ENCODE measurements at regions not wholly inside any gene's neighbourhood (a gene's known extent, or its start where the extent isn't known, plus 50 kb on each side); places are given as distances from the start of the nearest gene placed in this dataset.

DNA sequence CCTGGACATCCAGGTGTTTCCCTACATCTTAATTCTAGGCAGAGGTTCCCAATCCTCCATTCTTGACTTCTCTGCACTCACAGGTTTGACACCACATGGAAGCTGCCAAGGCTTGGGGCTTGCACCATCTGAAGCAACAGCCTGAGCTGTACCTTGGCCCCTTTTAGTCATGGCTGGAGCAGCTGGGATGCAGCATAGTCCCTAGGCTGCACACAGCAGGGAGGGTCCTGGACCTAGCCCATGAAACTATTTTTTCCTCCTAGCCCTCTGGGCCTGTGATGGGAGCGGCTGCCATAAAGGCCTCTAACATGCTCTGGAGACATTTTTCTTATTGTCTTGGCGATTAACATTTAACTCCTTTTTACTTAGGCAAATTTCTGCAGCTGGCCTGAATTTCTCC lies 417.2 kb upstream of the FLRT2 start:
- no peak for DNase-seq
- no peak overlapping the region for H3K23ac ChIP-seq (ENCODE audit: low read length)
- H3K36me3 ChIP-seq (ENCODE audit: control insufficient read depth in 1 of 2, insufficient read depth in 2 of 2, low read length in 2 of 2): peaks cover 0 to 2% of the 10 kb centered on the region in 2 experiments
- no peak overlapping the region for H2AK5ac ChIP-seq (ENCODE audit: low read length)
- WGBS (ENCODE audit: extremely low coverage, insufficient coverage, insufficient read length): no CpG with 5 or more reads among the region's 2 CpGs
- no peak overlapping the region for H3K4ac ChIP-seq (ENCODE audit: low read depth, low read length)
- no peak overlapping the region for H2BK12ac ChIP-seq (ENCODE audit: low read length)
- H4K8ac ChIP-seq (ENCODE audit: low read depth, low read length): no peak overlapping the region
- H2BK120ac ChIP-seq (ENCODE audit: insufficient read depth, low read length, poor library complexity): no peak overlapping the region
- H4K91ac ChIP-seq (ENCODE audit: low read depth, low read length): no peak overlapping the region
- no peak overlapping the region for H3K18ac ChIP-seq (ENCODE audit: low read length)
- no peak overlapping the region for H2AFZ ChIP-seq (ENCODE audit: insufficient read depth, low read length, poor library complexity)
- H3K4me1 ChIP-seq (ENCODE audit: control insufficient read depth in 1 of 2, insufficient read depth in 2 of 2, low read length in 2 of 2): no peaks in the 10 kb centered on the region
- no peak overlapping the region for H3K4me2 ChIP-seq (ENCODE audit: low read length)
- H2BK5ac ChIP-seq (ENCODE audit: low read depth, low read length, poor library complexity): no peak overlapping the region
- peaks cover 7% of the 10 kb centered on the region for H3K9me3 ChIP-seq (ENCODE audit: insufficient read depth, low read depth, low read length)
- no peak overlapping the region for H3K4me3 ChIP-seq (ENCODE audit: low read depth, low read length)
- no peaks in the 10 kb centered on the region for H3K79me1 ChIP-seq (ENCODE audit: low read length)
- no peak overlapping the region for H3K14ac ChIP-seq (ENCODE audit: low read length)
- H3K27ac ChIP-seq (ENCODE audit: low read depth, low read length): no peak overlapping the region
- no peak overlapping the region for H3K9ac ChIP-seq (ENCODE audit: low read length)
- no peak overlapping the region for H4K12ac ChIP-seq (ENCODE audit: low read depth, low read length)
- H3K27me3 ChIP-seq (ENCODE audit: insufficient read depth, low read length): no peaks in the 10 kb centered on the region
- no peaks in the 10 kb centered on the region for H3K79me2 ChIP-seq (ENCODE audit: control insufficient read depth, insufficient read depth, low read length, poor library complexity)

DNA sequence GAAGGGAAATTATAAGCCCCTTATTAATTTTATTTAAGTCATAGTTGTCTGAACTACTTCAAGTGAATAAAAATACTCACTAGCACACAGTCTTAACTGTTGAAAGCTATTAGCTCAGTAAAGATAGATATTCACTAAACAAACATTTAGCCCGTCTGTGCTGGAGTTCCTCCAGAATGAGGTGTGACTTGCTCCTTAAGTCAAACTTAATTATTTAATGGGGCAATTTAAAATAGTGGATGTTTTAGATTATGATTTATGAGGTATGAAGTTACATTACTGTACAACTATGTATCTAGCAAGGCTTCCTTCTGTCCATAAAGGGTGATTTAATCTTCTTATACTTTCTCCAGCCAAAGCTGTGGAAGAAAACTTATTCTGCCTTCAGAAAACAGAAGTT lies 414.0 kb upstream of the FLRT2 start:
- no peak overlapping the region for H2AK5ac ChIP-seq (ENCODE audit: low read length)
- no peak overlapping the region for H4K12ac ChIP-seq (ENCODE audit: low read depth, low read length)
- H4K91ac ChIP-seq (ENCODE audit: low read depth, low read length): no peak overlapping the region
- no peaks in the 10 kb centered on the region for H3K4me1 ChIP-seq (ENCODE audit: control insufficient read depth in 1 of 2, insufficient read depth in 2 of 2, low read length in 2 of 2)
- no peak overlapping the region for H2BK5ac ChIP-seq (ENCODE audit: low read depth, low read length, poor library complexity)
- no peak overlapping the region for H3K23ac ChIP-seq (ENCODE audit: low read length)
- no peak overlapping the region for H2AFZ ChIP-seq (ENCODE audit: insufficient read depth, low read length, poor library complexity)
- no peak overlapping the region for H3K27ac ChIP-seq (ENCODE audit: low read depth, low read length)
- no peak overlapping the region for H2BK120ac ChIP-seq (ENCODE audit: insufficient read depth, low read length, poor library complexity)
- H3K9ac ChIP-seq (ENCODE audit: low read length): no peak overlapping the region
- H3K4me3 ChIP-seq (ENCODE audit: low read depth, low read length): no peak overlapping the region
- H3K79me1 ChIP-seq (ENCODE audit: low read length): no peaks in the 10 kb centered on the region
- no peak for DNase-seq
- no CpG with 5 or more reads among the region's 1 CpG for WGBS (ENCODE audit: extremely low coverage, insufficient coverage, insufficient read length)
- H3K36me3 ChIP-seq (ENCODE audit: control insufficient read depth in 1 of 2, insufficient read depth in 2 of 2, low read length in 2 of 2): peaks cover 0 to 2% of the 10 kb centered on the region in 2 experiments
- H3K4me2 ChIP-seq (ENCODE audit: low read length): no peak overlapping the region
- H4K8ac ChIP-seq (ENCODE audit: low read depth, low read length): no peak overlapping the region
- H3K14ac ChIP-seq (ENCODE audit: low read length): no peak overlapping the region
- H3K79me2 ChIP-seq (ENCODE audit: control insufficient read depth, insufficient read depth, low read length, poor library complexity): no peaks in the 10 kb centered on the region
- H3K27me3 ChIP-seq (ENCODE audit: insufficient read depth, low read length): no peaks in the 10 kb centered on the region
- no peak overlapping the region for H3K18ac ChIP-seq (ENCODE audit: low read length)
- no peak overlapping the region for H2BK12ac ChIP-seq (ENCODE audit: low read length)
- H3K4ac ChIP-seq (ENCODE audit: low read depth, low read length): no peak overlapping the region
- H3K9me3 ChIP-seq (ENCODE audit: insufficient read depth, low read depth, low read length): peaks cover 7% of the 10 kb centered on the region

DNA sequence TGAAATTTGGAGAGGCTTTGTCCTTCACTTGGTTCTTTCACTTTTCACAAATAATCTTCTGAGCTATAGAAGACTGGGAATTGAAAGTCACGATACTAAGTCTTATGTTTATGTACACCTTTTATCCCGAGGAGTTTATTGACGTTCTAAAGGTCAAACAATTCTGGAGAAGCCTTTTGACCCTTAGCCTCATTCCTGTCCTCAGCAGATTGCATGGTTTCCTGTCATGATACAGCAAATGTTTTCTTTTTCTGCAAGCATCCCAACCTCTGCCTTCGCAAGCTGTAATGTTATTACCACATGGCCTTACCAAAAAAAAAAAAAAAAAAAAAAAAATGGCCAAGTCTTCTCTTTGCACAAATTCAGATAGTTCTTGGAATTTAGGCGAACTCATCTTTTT lies 411.7 kb upstream of the FLRT2 start:
- Histone ChIP-seq H4K8ac (ENCODE audit: low read depth, low read length) (no peak overlapping the region), H3K23ac (ENCODE audit: low read length) (no peak overlapping the region), H2BK5ac (ENCODE audit: low read depth, low read length, poor library complexity) (no peak overlapping the region), H2BK12ac (ENCODE audit: low read length) (no peak overlapping the region), H3K4ac (ENCODE audit: low read depth, low read length) (no peak overlapping the region), H4K91ac (ENCODE audit: low read depth, low read length) (no peak overlapping the region), H3K36me3 (ENCODE audit: control insufficient read depth in 1 of 2, insufficient read depth in 2 of 2, low read length in 2 of 2) (no peaks in the 10 kb centered on the region), H3K9me3 (ENCODE audit: insufficient read depth, low read depth, low read length) (no peaks in the 10 kb centered on the region), H4K12ac (ENCODE audit: low read depth, low read length) (no peak overlapping the region), H2BK120ac (ENCODE audit: insufficient read depth, low read length, poor library complexity) (no peak overlapping the region), H3K27me3 (ENCODE audit: insufficient read depth, low read length) (no peaks in the 10 kb centered on the region), H3K79me2 (ENCODE audit: control insufficient read depth, insufficient read depth, low read length, poor library complexity) (no peaks in the 10 kb centered on the region), H3K9ac (ENCODE audit: low read length) (no peak overlapping the region), H3K27ac (ENCODE audit: low read depth, low read length) (no peak overlapping the region), H2AK5ac (ENCODE audit: low read length) (no peak overlapping the region), H3K4me2 (ENCODE audit: low read length) (no peak overlapping the region), H3K79me1 (ENCODE audit: low read length) (peaks cover under 1% of the 10 kb centered on the region), H3K4me1 (ENCODE audit: control insufficient read depth in 1 of 2, insufficient read depth in 2 of 2, low read length in 2 of 2) (no peaks in the 10 kb centered on the region), H3K18ac (ENCODE audit: low read length) (no peak overlapping the region), H3K4me3 (ENCODE audit: low read depth, low read length) (no peak overlapping the region), H3K14ac (ENCODE audit: low read length) (no peak overlapping the region), H2AFZ (ENCODE audit: insufficient read depth, low read length, poor library complexity) (no peak overlapping the region)
- WGBS (ENCODE audit: extremely low coverage, insufficient coverage, insufficient read length): no CpG with 5 or more reads among the region's 5 CpGs
- no peak for DNase-seq

DNA sequence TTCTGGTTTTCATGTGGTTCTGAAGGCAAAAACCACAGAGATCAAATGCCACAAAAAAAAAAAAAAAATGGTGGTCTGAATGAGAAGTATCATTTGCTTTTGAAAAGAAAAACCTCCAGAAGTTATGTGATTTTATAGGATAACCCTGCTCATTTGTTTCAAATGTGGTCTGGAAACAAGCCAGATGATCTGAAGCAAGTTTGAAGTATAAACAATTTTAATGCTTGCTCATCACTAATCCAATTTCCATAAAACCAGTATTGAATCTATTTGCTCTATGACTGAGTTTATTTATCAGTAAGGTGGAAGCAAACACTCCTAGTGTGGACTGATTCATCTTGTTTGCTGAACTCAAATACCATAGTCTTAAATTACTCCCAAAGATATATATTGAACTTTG lies 407.3 kb upstream of the FLRT2 start:
- DNase-seq: no peak
- no peaks in the 10 kb centered on the region for H3K79me2 ChIP-seq (ENCODE audit: control insufficient read depth, insufficient read depth, low read length, poor library complexity)
- peaks cover 2% of the 10 kb centered on the region for H3K79me1 ChIP-seq (ENCODE audit: low read length)
- no peak overlapping the region for H4K91ac ChIP-seq (ENCODE audit: low read depth, low read length)
- H4K12ac ChIP-seq (ENCODE audit: low read depth, low read length): no peak overlapping the region
- no peaks in the 10 kb centered on the region for H3K4me1 ChIP-seq (ENCODE audit: control insufficient read depth in 1 of 2, insufficient read depth in 2 of 2, low read length in 2 of 2)
- H3K9ac ChIP-seq (ENCODE audit: low read length): no peak overlapping the region
- H2AK5ac ChIP-seq (ENCODE audit: low read length): no peak overlapping the region
- no peak overlapping the region for H3K14ac ChIP-seq (ENCODE audit: low read length)
- no peak overlapping the region for H2AFZ ChIP-seq (ENCODE audit: insufficient read depth, low read length, poor library complexity)
- no peak overlapping the region for H2BK5ac ChIP-seq (ENCODE audit: low read depth, low read length, poor library complexity)
- no peak overlapping the region for H2BK12ac ChIP-seq (ENCODE audit: low read length)
- H3K4ac ChIP-seq (ENCODE audit: low read depth, low read length): no peak overlapping the region
- H3K9me3 ChIP-seq (ENCODE audit: insufficient read depth, low read depth, low read length): no peaks in the 10 kb centered on the region
- no peak overlapping the region for H3K23ac ChIP-seq (ENCODE audit: low read length)
- H3K36me3 ChIP-seq (ENCODE audit: control insufficient read depth in 1 of 2, insufficient read depth in 2 of 2, low read length in 2 of 2): no peaks in the 10 kb centered on the region
- H3K27me3 ChIP-seq (ENCODE audit: insufficient read depth, low read length): no peaks in the 10 kb centered on the region
- H3K4me2 ChIP-seq (ENCODE audit: low read length): no peak overlapping the region
- no peak overlapping the region for H3K4me3 ChIP-seq (ENCODE audit: low read depth, low read length)
- no peak overlapping the region for H3K27ac ChIP-seq (ENCODE audit: low read depth, low read length)
- no peak overlapping the region for H4K8ac ChIP-seq (ENCODE audit: low read depth, low read length)
- H2BK120ac ChIP-seq (ENCODE audit: insufficient read depth, low read length, poor library complexity): no peak overlapping the region
- H3K18ac ChIP-seq (ENCODE audit: low read length): no peak overlapping the region
